ENCODE measurements at regions not wholly inside any gene's neighbourhood (a gene's known extent, or its start where the extent isn't known, plus 50 kb on each side); places are given as distances from the start of the nearest gene placed in this dataset.

GRCh38 chr14:85444635-85445034 is 85.3 kb upstream of the FLRT2 start:
- Histone ChIP-seq H3K9me3 (ENCODE audit: control insufficient read depth in 1 of 2, low read length in 2 of 2) (no peaks in the 10 kb centered on the region), H3K27me3 (ENCODE audit: low read depth, low read length) (no peaks in the 10 kb centered on the region), H3K4me3 (ENCODE audit: low read depth in 1 of 2, low read length in 2 of 2) (no peak overlapping the region), H3K4me1 (ENCODE audit: control insufficient read depth in 1 of 2, insufficient read depth in 2 of 2, low read length in 2 of 2) (no peaks in the 10 kb centered on the region), H3K36me3 (ENCODE audit: control insufficient read depth in 1 of 2, insufficient read depth in 2 of 2, low read length in 2 of 2) (no peaks in the 10 kb centered on the region), H3K27ac (ENCODE audit: low read length) (no peak overlapping the region)

GRCh38 chr14:85445151-85445795 is 84.7 kb upstream of the FLRT2 start:
- Histone ChIP-seq H3K4me1 (ENCODE audit: control insufficient read depth in 1 of 2, insufficient read depth in 2 of 2, low read length in 2 of 2) (no peaks in the 10 kb centered on the region), H3K27me3 (ENCODE audit: low read depth, low read length) (no peaks in the 10 kb centered on the region), H3K36me3 (ENCODE audit: control insufficient read depth in 1 of 2, insufficient read depth in 2 of 2, low read length in 2 of 2) (no peaks in the 10 kb centered on the region), H3K9me3 (ENCODE audit: control insufficient read depth in 1 of 2, low read length in 2 of 2) (no peaks in the 10 kb centered on the region), H3K4me3 (ENCODE audit: low read depth in 1 of 2, low read length in 2 of 2) (no peak overlapping the region), H3K27ac (ENCODE audit: low read length) (no peak overlapping the region)

- Histone ChIP-seq H3K27me3 (ENCODE audit: low read depth, low read length) (no peaks in the 10 kb centered on the region), H3K4me3 (ENCODE audit: low read depth in 1 of 2, low read length in 2 of 2) (no peak overlapping the region), H3K9me3 (ENCODE audit: control insufficient read depth in 1 of 2, low read length in 2 of 2) (no peaks in the 10 kb centered on the region)
Measured at GRCh38 chr14:85447883-85448282, 82.1 kb upstream of the FLRT2 start.

GRCh38 chr14:85451421-85451820 is 78.5 kb upstream of the FLRT2 start:
- Histone ChIP-seq H3K27ac (ENCODE audit: low read length) (no peak overlapping the region), H3K4me3 (ENCODE audit: low read depth in 1 of 2, low read length in 2 of 2) (no peak overlapping the region)

More at GRCh38 chr14:85447883-85448282, 82.1 kb upstream of the FLRT2 start:
- Histone ChIP-seq H3K27ac (ENCODE audit: low read length) (no peak overlapping the region), H3K36me3 (ENCODE audit: control insufficient read depth in 1 of 2, insufficient read depth in 2 of 2, low read length in 2 of 2) (no peaks in the 10 kb centered on the region), H3K4me1 (ENCODE audit: control insufficient read depth in 1 of 2, insufficient read depth in 2 of 2, low read length in 2 of 2) (no peaks in the 10 kb centered on the region)

GRCh38 chr14:85453401-85454225 is 76.3 kb upstream of the FLRT2 start:
- no peak overlapping the region for H3K4me3 ChIP-seq (ENCODE audit: low read depth in 1 of 2, low read length in 2 of 2)
- no peaks in the 10 kb centered on the region for H3K36me3 ChIP-seq (ENCODE audit: control insufficient read depth in 1 of 2, insufficient read depth in 2 of 2, low read length in 2 of 2)
- no peak overlapping the region for H3K27ac ChIP-seq (ENCODE audit: low read length)
- H3K27me3 ChIP-seq (ENCODE audit: low read depth, low read length): no peaks in the 10 kb centered on the region
- H3K9me3 ChIP-seq (ENCODE audit: control insufficient read depth in 1 of 2, low read length in 2 of 2): no peaks in the 10 kb centered on the region
- H3K4me1 ChIP-seq (ENCODE audit: control insufficient read depth in 1 of 2, insufficient read depth in 2 of 2, low read length in 2 of 2): no peaks in the 10 kb centered on the region

More at GRCh38 chr14:85451421-85451820, 78.5 kb upstream of the FLRT2 start:
- Histone ChIP-seq H3K36me3 (ENCODE audit: control insufficient read depth in 1 of 2, insufficient read depth in 2 of 2, low read length in 2 of 2) (no peaks in the 10 kb centered on the region), H3K27me3 (ENCODE audit: low read depth, low read length) (no peaks in the 10 kb centered on the region), H3K4me1 (ENCODE audit: control insufficient read depth in 1 of 2, insufficient read depth in 2 of 2, low read length in 2 of 2) (no peaks in the 10 kb centered on the region), H3K9me3 (ENCODE audit: control insufficient read depth in 1 of 2, low read length in 2 of 2) (no peaks in the 10 kb centered on the region)

GRCh38 chr14:85454226-85454813 is 75.6 kb upstream of the FLRT2 start:
- H3K27ac ChIP-seq (ENCODE audit: low read length): no peak overlapping the region
- H3K4me3 ChIP-seq (ENCODE audit: low read depth in 1 of 2, low read length in 2 of 2): no peak overlapping the region
- H3K27me3 ChIP-seq (ENCODE audit: low read depth, low read length): no peaks in the 10 kb centered on the region
- no peaks in the 10 kb centered on the region for H3K9me3 ChIP-seq (ENCODE audit: control insufficient read depth in 1 of 2, low read length in 2 of 2)
- H3K4me1 ChIP-seq (ENCODE audit: control insufficient read depth in 1 of 2, insufficient read depth in 2 of 2, low read length in 2 of 2): no peaks in the 10 kb centered on the region
- H3K36me3 ChIP-seq (ENCODE audit: control insufficient read depth in 1 of 2, insufficient read depth in 2 of 2, low read length in 2 of 2): no peaks in the 10 kb centered on the region

- Histone ChIP-seq H3K27ac (ENCODE audit: low read length) (no peak overlapping the region), H3K4me3 (ENCODE audit: low read depth in 1 of 2, low read length in 2 of 2) (no peak overlapping the region), H3K27me3 (ENCODE audit: low read depth, low read length) (no peaks in the 10 kb centered on the region), H3K4me1 (ENCODE audit: control insufficient read depth in 1 of 2, insufficient read depth in 2 of 2, low read length in 2 of 2) (no peaks in the 10 kb centered on the region), H3K9me3 (ENCODE audit: control insufficient read depth in 1 of 2, low read length in 2 of 2) (no peaks in the 10 kb centered on the region), H3K36me3 (ENCODE audit: control insufficient read depth in 1 of 2, insufficient read depth in 2 of 2, low read length in 2 of 2) (no peaks in the 10 kb centered on the region)
Measured at GRCh38 chr14:85459361-85460000, 70.5 kb upstream of the FLRT2 start.

- Histone ChIP-seq H3K9me3 (ENCODE audit: control insufficient read depth in 1 of 2, low read length in 2 of 2) (no peaks in the 10 kb centered on the region), H3K27ac (ENCODE audit: low read length) (no peak overlapping the region), H3K27me3 (ENCODE audit: low read depth, low read length) (no peaks in the 10 kb centered on the region), H3K4me1 (ENCODE audit: control insufficient read depth in 1 of 2, insufficient read depth in 2 of 2, low read length in 2 of 2) (no peaks in the 10 kb centered on the region), H3K36me3 (ENCODE audit: control insufficient read depth in 1 of 2, insufficient read depth in 2 of 2, low read length in 2 of 2) (no peaks in the 10 kb centered on the region), H3K4me3 (ENCODE audit: low read depth in 1 of 2, low read length in 2 of 2) (no peak overlapping the region)
Measured at GRCh38 chr14:85461432-85462133, 68.4 kb upstream of the FLRT2 start.

GRCh38 chr14:85463512-85463911 is 66.4 kb upstream of the FLRT2 start:
- no peak overlapping the region for H3K27ac ChIP-seq (ENCODE audit: low read length)

GRCh38 chr14:85464135-85464895 is 65.6 kb upstream of the FLRT2 start:
- no peak overlapping the region for H3K4me3 ChIP-seq (ENCODE audit: low read depth in 1 of 2, low read length in 2 of 2)
- H3K4me1 ChIP-seq (ENCODE audit: control insufficient read depth in 1 of 2, insufficient read depth in 2 of 2, low read length in 2 of 2): no peaks in the 10 kb centered on the region
- H3K9me3 ChIP-seq (ENCODE audit: control insufficient read depth in 1 of 2, low read length in 2 of 2): no peaks in the 10 kb centered on the region
- H3K27me3 ChIP-seq (ENCODE audit: low read depth, low read length): no peaks in the 10 kb centered on the region
- no peaks in the 10 kb centered on the region for H3K36me3 ChIP-seq (ENCODE audit: control insufficient read depth in 1 of 2, insufficient read depth in 2 of 2, low read length in 2 of 2)
- no peak overlapping the region for H3K27ac ChIP-seq (ENCODE audit: low read length)

More at GRCh38 chr14:85463512-85463911, 66.4 kb upstream of the FLRT2 start:
- H3K4me3 ChIP-seq (ENCODE audit: low read depth in 1 of 2, low read length in 2 of 2): no peak overlapping the region
- H3K9me3 ChIP-seq (ENCODE audit: control insufficient read depth in 1 of 2, low read length in 2 of 2): no peaks in the 10 kb centered on the region
- no peaks in the 10 kb centered on the region for H3K4me1 ChIP-seq (ENCODE audit: control insufficient read depth in 1 of 2, insufficient read depth in 2 of 2, low read length in 2 of 2)
- no peaks in the 10 kb centered on the region for H3K27me3 ChIP-seq (ENCODE audit: low read depth, low read length)
- H3K36me3 ChIP-seq (ENCODE audit: control insufficient read depth in 1 of 2, insufficient read depth in 2 of 2, low read length in 2 of 2): no peaks in the 10 kb centered on the region
